CD4-positive, alpha-beta T cell treated with Interleukin-17A for 1 hour (primary cell): ENCODE measurements at regions not wholly inside any gene's neighbourhood (a gene's known extent, or its start where the extent isn't known, plus 50 kb on each side); places are given as distances from the start of the nearest gene placed in this dataset.

Experiments used
- DNase-seq: peaks from one replicate; pipeline ENCODE4 v3.0.0-alpha.2; 2020

DNA sequence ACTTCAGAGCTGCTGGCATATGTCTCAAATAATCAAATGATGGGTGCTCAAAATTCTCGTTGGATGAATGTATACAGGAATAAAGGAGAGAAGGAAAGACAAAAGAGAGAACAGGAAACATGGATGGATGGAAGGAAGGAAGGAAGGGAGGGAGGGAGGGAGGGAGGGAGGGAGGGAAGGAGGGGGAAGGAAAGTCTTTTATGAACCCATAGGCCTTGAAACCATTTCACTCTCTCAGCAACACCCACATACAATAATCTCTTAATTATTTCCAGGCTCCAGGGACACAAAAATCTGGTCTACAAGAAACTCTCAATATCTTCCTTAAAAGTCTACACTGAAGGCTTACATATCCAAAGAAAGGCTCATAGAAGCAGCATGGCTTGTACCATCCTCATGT, 363.4 kb upstream of the TMPO start:
- no peak for DNase-seq

DNA sequence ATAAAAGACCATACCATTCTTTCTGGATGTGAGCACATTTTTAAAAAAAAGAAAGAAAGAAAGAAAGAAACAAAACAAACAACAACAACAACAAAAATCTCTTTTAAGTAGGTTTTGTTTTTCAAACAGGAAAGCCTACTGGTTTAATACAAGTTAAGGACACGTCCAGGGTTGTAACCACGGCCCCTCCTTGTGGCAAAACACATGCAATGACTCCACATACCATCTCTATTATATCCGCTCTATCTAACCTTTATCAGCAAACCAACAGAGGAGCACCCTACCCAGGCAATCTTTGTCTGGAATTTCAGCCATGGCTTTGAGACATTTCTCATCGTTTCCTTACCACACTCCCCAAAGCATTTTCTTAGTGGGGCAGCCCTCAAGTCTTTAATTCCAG, 360.5 kb upstream of the TMPO start:
- DNase-seq, result no peak

DNA sequence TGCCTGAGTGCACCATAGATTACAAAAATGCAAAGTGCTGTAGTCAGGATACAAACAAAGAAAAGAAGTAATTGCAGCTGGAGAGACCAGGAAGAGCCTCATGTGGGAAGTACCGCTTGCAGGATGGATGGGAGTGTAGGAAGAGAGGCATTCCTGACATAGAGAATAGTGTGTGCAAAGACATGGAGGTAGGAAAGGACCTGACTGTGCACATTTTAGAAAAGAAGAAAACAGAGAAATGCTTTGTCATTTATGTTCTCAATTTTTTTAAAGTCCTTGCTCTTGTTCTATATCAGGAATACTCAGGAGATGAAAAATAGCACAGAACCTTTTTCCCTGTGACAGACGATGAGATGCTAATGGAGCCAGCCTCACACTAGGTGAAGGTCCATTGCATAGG, 358.7 kb upstream of the TMPO start:
- no peak for DNase-seq

DNA sequence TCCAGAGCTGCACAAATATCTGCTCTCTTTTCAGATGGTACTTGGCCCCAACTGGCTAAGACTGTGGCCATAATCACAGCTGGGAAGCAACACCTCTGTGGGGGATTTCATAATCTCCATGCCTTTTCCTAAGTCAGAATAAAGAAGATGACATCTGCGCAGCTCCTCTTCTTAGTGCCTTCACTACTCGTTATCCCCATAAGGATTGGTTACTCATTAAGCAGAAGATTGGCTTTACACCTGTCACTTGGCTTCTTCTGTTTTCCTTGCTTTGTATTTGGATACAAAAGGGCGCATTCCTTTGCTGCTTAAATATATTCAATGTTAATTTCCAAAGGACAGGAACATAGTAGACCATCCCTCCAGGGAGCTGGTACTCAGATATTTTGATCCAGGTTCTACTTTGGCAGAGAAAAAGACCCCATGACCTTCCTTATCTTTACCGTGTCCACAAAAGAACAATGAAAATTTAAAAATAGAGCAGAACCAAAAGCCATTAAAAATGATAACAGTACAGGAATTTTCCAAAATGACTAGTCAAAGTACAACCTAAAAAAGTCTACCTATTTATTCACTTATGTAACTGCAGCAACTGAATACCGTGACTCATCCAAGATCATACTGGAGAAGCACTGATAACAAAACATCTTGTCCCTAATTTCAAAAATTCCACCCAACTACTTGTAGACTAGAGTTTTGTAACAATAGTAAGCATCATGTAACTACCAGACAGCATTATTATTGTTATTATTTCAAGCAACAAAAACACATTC, 352.3 kb upstream of the TMPO start:
- DNase-seq, result no peak

DNA sequence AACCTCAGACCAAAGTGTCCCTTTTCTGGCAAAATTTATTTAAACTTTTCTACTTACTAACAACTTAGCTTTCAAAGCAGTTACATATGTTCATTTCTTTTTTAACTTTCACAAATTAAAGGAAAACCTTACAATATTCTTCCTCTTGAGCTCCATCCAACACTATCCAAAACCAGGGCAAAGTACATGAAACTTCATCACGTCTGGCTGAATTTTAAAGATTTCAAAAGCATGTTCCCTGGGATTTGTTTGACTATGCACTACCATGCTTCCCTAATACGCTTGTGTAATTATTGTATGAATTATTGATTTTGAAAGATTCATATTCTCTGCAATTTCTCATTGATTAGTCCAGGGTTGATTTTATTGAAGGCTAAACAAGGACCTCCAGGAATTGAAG, 343.1 kb upstream of the TMPO start:
- DNase-seq, result no peak

DNA sequence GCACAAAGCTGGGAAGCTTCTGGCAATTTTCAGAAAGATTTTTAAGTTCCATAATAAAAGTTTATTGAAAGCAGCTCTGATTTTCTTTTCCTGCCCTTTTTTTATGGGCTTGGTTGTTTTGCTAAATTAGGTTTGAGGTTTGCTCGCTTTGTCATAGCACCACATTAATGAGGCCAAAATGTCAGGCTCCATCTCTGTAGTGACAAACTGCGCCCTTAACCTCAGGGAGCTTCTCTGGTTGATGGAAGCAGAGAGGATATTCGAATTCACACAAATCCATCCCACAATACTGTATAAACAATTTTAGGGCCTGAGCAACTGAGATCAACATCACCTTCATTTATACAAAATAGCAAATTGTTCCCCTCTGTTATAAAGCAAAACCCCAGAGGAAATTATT, 342.6 kb upstream of the TMPO start:
- no peak for DNase-seq

DNA sequence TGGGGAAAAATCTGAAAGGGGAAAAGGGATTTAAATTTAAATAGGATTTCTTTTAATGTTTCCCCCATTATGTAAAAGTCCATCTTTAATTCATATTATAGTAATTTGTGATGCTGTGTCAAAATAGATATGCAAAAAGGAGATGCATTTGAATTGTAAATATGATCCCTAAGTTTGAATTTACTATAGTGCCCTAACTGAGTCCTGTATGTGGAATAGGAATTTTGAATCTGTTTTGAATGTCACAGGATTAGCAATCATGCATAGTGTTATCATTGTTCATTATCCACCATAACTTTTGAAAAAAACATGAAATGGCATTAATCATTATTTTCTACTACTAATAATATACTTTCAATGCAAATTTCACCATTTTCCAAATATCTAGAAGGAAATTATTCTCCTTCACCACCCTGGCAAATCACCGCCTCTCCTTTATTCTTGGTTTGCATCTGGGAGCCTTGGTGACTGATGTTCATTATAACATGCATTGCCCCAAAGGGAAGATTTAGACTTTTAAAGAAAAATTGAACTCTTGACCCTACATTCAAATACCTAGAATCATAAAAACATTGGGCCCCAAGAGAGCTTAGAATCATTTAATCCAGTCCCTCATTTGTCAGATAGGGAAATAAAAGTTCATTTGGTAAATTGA, 341.5 kb upstream of the TMPO start:
- no peak for DNase-seq

DNA sequence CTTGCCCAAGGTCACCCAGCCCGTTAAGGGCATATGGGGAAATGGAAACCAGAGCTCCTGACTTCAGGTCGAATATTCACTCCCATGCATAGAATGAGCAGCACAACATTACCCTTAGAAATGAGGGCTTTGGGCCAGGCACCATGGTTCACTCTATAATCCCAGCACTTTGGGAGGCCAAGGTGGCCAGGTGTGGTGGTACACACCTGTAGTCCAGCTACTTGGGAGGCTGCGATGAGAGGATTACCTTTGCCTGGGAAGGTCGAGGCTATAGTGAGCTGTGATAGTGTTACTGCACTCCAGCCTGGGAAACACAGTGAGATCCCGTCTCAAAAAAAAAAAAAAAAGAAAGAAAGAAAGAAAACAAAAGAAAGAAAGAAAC, 341.0 kb upstream of the TMPO start:
- no peak for DNase-seq

DNA sequence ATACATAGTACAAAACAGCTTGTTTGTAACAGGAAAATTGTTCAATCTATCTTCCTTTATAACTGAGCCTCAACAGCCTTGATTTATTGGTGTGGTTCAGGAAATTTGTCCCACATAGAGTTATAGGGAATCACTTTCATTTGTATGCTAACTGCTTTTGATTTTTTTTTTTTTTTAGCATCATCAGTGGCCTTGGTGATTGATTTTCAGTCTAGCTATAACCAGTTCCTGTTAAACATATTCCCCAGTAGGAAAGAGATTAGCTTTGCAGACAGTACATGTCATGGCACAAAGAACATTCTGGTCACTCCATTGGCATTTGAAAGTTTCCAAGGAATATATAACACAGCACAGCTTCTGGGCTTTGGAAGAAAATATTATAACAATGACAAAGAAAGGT, 337.3 kb upstream of the TMPO start:
- DNase-seq, result no peak

DNA sequence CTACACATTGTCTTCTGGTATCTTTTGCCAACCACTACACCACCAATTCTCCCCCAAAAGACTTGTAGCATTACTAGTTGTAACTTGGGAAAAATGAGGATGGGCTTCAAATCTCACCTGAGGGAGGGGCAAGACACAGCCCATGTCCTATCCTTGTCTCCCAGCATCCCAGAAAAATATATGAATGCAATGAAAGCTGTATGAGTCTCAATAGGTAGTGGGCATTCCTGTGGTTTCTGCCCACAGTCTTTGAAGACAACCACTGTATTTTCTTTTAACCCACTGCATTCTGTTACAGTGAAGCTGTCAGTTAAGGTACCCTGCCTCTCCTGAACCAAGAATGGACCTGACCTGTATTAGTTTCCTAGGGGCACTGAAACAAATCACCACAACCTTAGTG, 336.2 kb upstream of the TMPO start:
- DNase-seq, result no peak

DNA sequence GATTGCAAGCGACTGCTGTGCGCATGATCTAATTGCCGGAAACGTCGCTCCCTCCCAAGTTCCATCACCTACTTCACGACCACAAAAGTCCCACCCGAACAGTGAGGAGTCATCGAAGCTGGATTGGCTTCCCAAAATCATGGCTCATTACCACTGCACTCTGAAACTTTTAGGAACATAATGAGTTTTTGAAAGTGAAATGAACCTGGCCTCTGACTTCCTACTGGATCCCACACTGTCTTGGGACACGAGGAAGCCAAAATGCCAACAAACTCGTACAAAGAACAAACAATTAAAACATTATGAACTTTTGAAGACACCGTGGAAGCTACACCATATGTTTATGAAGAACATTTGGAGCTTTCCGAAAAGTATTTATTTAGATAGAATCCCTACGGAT, 334.8 kb upstream of the TMPO start:
- no peak for DNase-seq

DNA sequence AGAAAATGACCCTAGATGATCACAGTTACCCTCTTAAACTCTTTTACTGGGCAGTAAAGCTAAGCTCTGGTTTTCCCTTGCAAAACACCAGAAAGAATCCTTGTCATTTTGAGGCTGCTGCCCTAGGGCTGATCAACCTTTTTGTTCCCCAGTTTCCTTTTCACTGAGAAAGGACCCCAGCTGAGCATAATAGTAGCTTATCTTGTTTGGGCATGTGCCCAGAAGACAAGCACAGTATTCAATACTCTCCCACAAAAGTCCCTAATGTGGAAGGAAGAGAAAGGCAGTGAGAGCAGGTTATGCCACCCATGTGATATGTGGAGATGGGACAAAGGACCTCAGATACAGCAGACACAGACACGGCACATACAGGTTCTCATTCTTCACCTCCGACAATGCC, 332.6 kb upstream of the TMPO start:
- no peak for DNase-seq

DNA sequence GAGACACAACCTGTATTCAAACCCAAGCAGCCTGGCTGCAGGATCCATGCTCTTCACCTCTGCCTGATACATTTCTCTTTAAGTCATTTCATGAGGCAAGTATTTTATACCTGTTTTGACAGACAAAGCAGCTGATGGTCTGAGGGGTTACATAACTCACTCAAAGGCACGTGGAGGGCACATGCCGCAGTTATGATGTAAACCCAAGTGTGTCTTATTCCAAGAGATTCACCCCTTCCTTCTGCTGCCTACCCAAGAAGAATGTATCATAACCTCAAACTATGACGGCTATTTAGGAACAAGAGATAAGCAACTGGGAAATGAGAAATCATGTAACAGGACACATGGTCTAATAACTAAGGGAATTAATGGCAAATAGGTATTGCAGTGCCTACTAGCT, 329.8 kb upstream of the TMPO start:
- DNase-seq, result no peak

DNA sequence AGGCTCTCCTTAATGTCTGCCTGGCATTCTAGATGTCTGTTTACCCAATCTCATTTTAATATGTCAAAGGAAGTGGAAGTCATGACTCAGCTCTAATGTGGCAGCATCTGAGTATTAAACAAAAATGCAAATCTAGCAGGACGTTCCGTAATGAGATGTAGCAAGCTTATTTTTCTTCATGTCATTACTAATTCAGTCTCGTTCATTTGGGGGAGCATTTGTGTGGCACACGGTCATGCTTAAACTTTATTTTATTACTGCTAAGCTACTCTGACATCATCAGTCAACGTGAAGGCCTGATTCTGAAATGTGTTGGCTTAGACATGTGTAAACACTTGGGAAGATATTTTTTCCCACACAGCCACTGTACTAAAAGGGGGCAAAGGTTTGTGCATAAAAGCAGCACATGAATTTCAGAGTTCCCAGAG, 326.7 kb upstream of the TMPO start:
- DNase-seq, result no peak

DNA sequence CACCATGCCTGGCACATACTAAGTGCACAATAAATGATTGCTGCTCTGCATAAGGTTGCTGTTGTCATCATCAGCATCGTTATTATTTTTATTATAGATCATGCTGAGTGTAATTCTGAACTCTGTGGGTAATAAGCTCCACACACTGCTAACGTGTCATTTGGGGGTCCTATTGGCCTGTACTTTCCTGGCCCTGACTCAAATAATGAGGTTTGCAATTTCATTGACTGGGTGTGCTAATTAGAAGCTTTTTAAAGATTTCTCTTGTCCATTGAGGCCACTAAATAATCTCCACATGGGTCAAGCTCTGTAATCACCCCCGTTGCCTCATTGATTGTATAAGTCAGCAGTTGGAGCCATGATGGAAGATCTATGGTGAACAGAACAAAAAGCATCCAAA, 320.8 kb upstream of the TMPO start:
- no peak for DNase-seq

DNA sequence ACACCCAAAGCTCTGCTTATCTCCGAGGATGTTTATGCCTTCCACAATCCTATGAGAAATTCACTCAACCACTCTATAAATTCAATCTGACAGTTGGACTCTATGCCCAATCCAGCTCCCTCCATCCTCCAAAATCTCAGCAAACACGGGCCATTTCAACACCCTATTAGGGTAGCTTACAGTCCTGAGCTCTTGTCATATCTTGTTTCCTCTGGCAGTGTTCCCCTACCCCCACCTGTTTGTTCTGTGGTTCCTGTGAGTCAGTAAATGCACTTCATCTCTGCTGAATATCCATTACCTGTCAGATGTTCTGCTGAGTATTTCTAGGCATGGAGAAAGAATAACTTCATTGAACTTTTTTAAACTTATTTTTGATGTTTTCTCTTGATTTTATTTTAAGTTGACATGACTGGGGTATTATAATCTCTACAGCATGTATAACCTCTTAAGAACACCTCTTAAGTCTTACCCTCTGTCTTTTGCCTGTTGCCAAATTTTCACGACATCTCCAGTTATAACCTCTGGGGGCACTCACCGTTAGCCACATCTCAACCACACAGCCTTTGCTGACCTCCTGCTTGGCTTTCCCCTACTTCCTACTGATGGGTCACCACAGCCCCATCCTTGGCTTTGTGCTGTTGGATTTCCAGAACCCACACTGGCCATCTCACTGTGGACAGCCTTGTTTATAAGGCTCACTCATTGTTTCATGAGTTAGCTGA, 317.0 kb upstream of the TMPO start:
- DNase-seq, result no peak

DNA sequence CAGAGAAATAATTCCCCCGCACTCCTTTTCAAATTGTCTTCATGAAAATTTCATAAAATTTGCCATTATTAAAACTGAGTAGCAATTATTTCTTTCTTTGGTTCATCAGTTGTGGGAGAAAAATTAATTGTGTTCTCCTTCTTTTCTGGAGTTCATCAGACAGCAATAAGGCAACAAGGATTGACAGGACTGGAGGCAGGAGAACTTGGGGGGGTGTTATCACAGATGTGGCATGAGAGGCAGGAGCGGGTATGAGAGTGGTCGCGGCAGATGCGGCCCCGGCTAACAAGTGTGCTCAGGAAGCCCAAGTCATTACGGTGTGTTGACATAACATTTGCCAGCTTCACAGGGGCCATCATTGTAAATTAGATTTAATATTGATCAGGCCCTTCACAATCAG, 306.6 kb upstream of the TMPO start:
- DNase-seq, result no peak

DNA sequence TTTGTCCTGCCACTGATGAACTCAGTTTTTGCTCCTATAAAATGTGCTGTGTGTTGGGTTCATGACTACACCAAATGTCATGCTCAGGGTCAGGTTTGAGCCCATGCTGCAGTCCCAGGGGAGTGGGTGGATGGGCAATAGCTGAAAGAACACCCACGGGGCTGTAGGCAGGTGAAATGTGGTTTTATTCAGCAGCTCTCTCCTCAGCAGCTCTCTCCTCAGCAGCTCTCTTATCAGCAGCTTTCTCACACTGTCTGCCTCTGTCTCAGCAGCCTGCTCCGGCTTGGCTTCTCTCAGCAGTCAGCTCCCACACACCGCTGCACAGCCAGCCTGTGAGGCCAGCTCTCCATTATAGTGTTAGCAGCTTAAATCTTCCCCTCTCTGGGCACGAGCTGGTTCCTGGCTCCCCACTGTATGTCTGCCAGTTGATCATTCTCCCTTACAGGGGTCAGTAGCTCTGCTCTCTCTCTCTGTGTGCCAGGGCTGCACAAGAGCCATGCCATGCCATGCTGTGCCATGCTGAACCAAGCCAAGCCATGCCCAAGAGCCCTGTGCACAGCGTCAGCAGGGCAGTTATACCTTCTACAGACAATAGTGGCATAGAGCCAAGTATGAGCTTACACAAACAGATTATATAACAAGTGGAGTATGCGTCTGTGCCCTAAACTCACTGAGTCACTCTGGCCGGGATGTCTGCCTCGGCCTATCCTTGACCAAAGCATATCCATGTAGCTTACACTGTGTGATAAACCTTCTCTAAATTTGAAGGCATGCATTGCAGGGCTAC, 303.3 kb upstream of the TMPO start:
- DNase-seq, result no peak

DNA sequence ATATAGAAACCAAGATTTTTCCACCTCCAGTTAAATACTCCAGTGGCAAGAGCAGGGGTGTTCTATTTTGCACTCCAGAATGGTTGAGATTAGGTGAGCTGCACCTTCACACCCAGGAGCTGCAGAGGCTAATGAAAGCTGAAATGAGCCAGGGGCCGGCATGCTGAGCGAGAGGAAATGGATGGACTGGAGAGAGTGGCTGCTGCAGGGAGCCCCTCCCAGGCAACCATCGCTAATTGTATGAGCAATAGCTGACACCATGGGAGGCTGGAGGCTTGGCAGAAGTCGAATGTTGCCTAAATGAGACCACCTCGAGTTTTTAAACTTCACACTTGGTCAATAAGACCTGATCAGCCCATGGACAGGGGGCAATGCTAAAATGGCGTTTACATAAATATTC, 301.8 kb upstream of the TMPO start:
- no peak for DNase-seq

DNA sequence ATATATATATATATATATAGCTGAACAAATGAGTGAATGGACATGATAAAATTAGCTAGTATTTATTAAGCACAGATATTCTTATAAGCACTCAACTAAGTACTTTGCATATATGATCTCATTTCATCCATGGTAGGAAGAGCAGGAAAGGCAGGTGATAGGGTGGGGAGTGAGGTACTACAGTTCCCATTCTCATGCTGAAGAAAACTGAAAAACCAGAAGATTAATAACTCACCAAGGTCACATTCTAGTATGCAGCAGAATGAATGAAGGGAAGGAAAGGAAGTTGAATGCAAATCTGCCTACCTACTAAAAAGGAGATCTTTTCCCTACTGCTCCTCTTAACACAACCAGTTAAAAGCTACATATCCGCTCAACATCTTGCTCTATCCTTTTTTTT, 298.1 kb upstream of the TMPO start:
- DNase-seq, result no peak

DNA sequence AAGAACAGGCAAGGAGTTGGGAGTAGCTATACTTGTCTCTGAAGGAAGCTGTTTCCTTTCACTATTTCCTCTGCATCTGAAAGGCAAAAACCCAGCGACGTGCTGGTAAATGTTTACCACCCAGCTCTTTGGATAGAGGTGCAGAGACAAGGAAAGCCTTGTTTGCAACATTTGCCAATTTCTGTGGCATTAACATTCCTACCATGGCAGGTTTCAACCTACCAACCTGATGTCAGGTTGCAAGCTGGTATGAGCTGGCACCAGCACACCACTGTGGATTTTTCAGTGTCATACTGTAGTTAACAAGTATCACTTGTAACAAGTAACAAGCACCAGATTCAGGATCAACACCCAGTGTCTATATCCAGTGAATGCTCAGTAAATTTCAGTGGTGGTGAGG, 294.8 kb upstream of the TMPO start:
- DNase-seq, result no peak

DNA sequence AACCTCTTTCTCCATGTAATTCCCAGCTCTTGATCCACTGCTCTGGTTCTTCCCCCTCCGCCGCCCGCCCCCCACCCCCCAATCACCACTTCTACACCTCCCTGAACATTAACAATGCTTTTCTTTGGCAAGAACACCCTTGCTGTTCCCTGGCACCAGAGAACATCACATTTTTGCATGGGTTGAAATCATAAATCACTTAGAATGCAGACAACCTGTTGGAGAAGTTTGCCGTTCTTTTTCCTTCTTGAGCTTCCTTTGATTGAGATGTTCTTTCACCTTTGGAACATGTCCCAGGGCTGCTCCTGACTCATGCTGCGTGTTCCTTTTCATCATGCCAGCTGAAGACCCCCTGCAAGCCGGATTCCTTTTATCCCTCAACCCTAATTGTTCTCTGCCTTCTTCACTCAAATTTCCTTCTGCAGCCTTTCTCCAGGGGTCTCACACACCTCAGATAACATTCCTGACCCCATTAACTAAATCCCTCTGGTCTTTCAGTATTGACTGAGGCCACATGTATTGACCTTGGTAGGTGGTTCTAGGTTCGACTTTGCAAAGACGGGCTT, 294.1 kb upstream of the TMPO start:
- DNase-seq, result no peak

DNA sequence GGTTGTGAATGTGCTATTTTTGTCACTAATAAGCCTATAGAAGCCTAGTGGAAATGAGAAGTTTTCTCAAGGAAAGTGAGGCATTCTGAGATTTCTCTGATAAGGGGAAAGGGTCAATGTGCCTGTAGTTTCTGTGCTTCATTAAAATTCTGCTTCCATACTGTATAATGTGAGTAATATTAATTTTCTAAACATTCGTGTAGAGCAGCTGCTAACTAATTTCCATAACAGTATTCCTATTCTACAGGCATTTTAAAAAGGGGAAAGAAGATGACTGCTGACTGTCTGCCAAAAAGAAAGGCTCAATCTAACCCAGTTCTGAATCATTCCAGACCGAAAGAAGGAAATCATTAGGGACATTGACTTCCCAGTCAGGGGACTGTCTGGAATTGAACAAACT, 293.3 kb upstream of the TMPO start:
- no peak for DNase-seq
